IMR-90 (cell line): ENCODE measurements at regions not wholly inside any gene's neighbourhood (a gene's known extent, or its start where the extent isn't known, plus 50 kb on each side); places are given as distances from the start of the nearest gene placed in this dataset.

Experiments used
- BHLHE40 ChIP-seq: fragments of 150-350 bp; IDR thresholded peaks from 2 replicates; pipeline ENCODE4 v1.6.1; 2016; ENCODE audit warnings: mild to moderate bottlenecking, low read depth, low read length
- CEBPB ChIP-seq: IDR thresholded peaks from 2 replicates; pipeline ENCODE4 v1.6.1; 2012; ENCODE audit warnings: low read depth, low read length, improper control_type of control experiment
- MAFK ChIP-seq: IDR thresholded peaks from 2 replicates; pipeline ENCODE4 v1.6.1; 2012; ENCODE audit warnings: low read depth, low read length, improper control_type of control experiment
- POLR2A ChIP-seq: IDR thresholded peaks from 2 replicates; pipeline ENCODE4 v1.6.1; 2012; ENCODE audit warnings: mild to moderate bottlenecking, low read depth, low read length
- RAD21 ChIP-seq: IDR thresholded peaks from 2 replicates; pipeline ENCODE4 v1.6.1; 2012; ENCODE audit warnings: low read length, improper control_type of control experiment
- RCOR1 ChIP-seq: IDR thresholded peaks from 2 replicates; pipeline ENCODE4 v1.6.1; 2012; ENCODE audit warnings: mild to moderate bottlenecking, low read length, improper control_type of control experiment; ENCODE audit not compliant: insufficient replicate concordance
- TF ChIP-seq, protein P1 (sequence below): conservative IDR thresholded peaks from 2 replicates; pipeline ENCODE4 v1.5.1; 2012; ENCODE audit warnings: mild to moderate bottlenecking, low read depth, low read length, improper control_type of control experiment
- TF ChIP-seq, protein P2 (sequence below): fragments of 150-350 bp; IDR thresholded peaks from 2 replicates; pipeline ENCODE4 v1.6.1; 2017; ENCODE audit warnings: mild to moderate bottlenecking, antibody characterized with exemption, low read length, low read depth

DNA sequence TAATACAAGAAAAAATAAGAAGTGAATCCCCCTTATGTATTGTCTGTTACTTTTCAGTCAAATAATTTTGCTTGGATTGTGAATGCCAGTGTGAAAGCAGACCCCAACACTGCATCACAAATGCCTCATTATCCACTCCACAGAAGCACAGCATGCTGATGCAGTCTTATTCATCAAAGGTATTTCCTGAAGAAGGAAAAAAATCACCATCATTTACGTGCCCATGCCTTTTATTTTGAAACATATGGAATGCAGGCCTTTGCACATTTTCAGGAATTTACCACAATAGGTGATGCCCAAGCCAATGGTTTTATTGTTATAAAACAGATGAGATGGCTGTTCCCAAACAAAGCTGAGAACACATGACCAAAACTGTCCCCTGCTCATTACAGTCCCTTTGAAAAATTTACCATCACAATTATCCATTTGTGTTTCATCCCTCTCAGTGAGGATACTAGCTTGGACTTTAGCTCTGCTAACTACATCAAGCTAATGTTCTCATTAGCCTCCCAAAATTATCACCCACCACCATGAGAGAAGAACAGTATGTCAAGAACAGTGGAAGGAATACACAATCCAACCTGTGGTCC is 180.6 kb upstream of the HTR1E start:
- TF ChIP-seq MAFK (no peak), POLR2A (no peak), RCOR1 (no peak), CEBPB (no peak), BHLHE40 (no peak), RAD21 (no peak)
- TF ChIP-seq, protein P1, sequence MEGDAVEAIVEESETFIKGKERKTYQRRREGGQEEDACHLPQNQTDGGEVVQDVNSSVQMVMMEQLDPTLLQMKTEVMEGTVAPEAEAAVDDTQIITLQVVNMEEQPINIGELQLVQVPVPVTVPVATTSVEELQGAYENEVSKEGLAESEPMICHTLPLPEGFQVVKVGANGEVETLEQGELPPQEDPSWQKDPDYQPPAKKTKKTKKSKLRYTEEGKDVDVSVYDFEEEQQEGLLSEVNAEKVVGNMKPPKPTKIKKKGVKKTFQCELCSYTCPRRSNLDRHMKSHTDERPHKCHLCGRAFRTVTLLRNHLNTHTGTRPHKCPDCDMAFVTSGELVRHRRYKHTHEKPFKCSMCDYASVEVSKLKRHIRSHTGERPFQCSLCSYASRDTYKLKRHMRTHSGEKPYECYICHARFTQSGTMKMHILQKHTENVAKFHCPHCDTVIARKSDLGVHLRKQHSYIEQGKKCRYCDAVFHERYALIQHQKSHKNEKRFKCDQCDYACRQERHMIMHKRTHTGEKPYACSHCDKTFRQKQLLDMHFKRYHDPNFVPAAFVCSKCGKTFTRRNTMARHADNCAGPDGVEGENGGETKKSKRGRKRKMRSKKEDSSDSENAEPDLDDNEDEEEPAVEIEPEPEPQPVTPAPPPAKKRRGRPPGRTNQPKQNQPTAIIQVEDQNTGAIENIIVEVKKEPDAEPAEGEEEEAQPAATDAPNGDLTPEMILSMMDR, result no peak
- TF ChIP-seq, protein P2, sequence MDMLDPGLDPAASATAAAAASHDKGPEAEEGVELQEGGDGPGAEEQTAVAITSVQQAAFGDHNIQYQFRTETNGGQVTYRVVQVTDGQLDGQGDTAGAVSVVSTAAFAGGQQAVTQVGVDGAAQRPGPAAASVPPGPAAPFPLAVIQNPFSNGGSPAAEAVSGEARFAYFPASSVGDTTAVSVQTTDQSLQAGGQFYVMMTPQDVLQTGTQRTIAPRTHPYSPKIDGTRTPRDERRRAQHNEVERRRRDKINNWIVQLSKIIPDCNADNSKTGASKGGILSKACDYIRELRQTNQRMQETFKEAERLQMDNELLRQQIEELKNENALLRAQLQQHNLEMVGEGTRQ, result no peak
